AG09309 (cell line): ENCODE measurements at regions not wholly inside any gene's neighbourhood (a gene's known extent, or its start where the extent isn't known, plus 50 kb on each side); places are given as distances from the start of the nearest gene placed in this dataset.

Experiments
- DNase-seq: peaks from one replicate; pipeline ENCODE4 v3.0.0-alpha.2; 2010; ENCODE audit warnings: low read depth
- H3K4me3 ChIP-seq: 2 replicates; pipeline ENCODE4 v1.5.1; 2011; ENCODE audit warnings: mild to moderate bottlenecking, low read depth, low read length, moderate library complexity; ENCODE audit not compliant: control insufficient read depth
- TF ChIP-seq, protein P1 (sequence below): IDR thresholded peaks from 2 replicates; pipeline ENCODE4 v1.5.1; 2011; ENCODE audit warnings: mild to moderate bottlenecking, low read depth, low read length, inconsistent platforms; ENCODE audit not compliant: insufficient read depth, control insufficient read depth; ENCODE audit errors: missing control alignments

DNA sequence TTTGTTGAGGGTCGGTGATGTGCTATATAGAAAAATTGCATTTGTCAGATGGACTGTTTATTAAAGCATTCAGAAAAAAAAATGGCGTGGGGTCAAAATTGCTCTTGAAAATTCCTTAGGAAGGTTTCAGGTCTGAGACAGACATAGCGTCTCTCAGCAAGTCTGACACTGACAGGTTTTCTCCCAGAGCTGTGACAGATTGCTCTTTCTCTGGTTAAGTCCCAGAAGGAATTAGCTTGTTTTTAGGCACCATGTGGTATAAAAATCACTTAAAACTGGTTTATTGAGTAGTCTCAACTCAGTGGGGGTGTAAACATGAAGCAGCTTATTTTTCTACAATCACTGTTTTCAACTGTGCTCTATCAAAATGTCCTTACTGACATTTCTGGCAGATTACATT, 1379.8 kb downstream of the MAT2B start:
- H3K4me3 ChIP-seq, result no peak overlapping the region
- TF ChIP-seq, protein P1, sequence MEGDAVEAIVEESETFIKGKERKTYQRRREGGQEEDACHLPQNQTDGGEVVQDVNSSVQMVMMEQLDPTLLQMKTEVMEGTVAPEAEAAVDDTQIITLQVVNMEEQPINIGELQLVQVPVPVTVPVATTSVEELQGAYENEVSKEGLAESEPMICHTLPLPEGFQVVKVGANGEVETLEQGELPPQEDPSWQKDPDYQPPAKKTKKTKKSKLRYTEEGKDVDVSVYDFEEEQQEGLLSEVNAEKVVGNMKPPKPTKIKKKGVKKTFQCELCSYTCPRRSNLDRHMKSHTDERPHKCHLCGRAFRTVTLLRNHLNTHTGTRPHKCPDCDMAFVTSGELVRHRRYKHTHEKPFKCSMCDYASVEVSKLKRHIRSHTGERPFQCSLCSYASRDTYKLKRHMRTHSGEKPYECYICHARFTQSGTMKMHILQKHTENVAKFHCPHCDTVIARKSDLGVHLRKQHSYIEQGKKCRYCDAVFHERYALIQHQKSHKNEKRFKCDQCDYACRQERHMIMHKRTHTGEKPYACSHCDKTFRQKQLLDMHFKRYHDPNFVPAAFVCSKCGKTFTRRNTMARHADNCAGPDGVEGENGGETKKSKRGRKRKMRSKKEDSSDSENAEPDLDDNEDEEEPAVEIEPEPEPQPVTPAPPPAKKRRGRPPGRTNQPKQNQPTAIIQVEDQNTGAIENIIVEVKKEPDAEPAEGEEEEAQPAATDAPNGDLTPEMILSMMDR, result no peak
- DNase-seq, result no peak

DNA sequence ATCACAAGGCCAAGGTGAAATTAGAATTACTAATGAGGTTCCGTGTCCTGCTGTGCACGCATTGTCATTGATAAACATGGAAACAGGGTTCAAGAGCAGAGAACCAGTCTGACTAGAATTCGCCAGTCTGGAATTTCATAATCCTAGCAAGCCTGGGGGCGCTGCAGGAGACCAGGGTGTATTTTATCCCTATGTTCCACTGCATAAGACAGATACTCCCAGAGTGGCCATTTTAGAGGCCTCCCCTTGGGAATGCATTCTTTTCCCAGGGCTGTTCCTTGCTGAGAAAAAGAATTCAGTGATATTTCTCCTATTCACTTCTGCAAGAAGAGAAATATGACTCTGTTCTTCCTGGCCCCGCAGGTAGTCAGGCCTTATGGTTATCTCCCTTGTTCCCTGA, 1387.7 kb downstream of the MAT2B start:
- no peak overlapping the region for H3K4me3 ChIP-seq
- TF ChIP-seq, protein P1, result no peak
- DNase-seq, result no peak

DNA sequence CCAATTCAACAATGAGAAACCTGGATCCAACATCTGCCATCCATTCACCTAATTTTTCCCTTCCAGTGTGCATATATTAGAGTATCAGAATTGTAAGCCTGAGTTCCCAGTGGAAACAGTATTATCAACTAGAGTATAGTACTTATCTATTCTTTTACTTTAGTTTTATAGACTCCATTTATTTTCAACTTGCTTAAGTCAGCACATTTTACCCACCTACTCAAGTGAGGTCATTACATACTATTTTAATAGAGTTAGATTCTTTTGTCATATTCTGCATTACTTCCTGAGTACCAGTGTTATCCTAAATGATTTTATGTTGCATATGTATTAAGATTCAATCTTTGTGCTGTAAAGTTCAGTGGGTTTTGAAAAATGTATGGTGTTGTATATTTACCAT, 1393.3 kb downstream of the MAT2B start:
- no peak overlapping the region for H3K4me3 ChIP-seq
- no peak for DNase-seq
- TF ChIP-seq, protein P1, result no peak

DNA sequence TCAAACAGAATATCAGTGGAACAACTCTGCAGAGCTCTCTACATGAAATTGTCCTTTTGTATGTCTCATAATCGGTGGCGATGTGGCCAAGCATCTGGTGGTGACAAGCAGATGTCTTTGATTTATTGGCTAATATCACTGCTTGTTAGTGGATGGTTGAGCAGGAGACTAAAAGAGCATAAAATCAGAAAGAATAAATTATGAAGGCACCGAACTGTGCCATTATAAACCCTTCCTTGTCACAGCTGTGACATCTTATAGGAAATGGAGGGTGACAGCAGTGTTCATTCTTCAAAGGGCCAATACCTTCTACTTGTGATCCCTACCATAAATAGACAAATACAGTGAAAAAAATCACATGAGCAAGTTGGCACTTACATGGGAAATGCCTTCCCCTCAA, 1404.3 kb downstream of the MAT2B start:
- H3K4me3 ChIP-seq, result no peak overlapping the region
- DNase-seq, result no peak
- TF ChIP-seq, protein P1, result no peak

DNA sequence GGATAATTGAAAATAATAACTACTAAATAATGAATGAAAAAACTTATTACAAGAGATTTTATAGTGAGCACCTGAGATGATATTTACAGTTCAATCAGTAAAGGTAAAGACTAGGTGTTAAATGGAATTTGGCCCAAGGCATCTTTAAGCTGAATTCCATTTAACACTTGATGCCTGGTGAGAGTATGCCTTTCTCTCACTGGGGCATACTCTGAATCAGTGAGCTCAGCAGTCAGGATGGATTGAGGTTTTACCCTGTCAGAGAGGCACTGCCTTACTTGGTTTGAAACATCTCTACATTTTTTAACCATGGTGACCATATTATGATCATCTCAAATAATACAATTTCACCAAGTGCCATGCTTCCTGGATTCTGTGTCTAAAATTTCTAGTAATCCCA, 1416.3 kb downstream of the MAT2B start:
- TF ChIP-seq, protein P1, result no peak

DNA sequence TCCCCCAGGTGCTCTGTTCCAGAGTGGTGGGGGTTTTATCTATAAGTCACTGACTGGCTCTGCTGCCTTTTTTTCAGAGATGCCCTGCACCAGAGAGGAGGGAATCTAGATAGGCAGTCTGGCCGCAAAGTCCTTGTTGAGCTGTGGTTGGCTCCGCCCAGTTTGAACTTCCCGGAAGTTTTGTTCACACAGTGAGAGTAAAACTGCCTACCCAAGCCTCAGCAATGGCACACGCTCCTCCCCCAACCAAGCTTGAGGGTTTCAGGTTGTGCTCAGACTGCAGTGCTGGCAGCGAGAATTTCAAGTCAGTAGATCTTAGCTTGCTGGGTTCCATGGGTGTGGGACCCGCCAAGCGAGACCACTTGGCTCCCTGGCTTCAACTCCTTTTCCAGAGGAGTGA, 1428.6 kb downstream of the MAT2B start:
- DNase-seq, result no peak
- H3K4me3 ChIP-seq, result no peak overlapping the region
- TF ChIP-seq, protein P1, result no peak

More for the DNA sequence above, 1416.3 kb downstream of the MAT2B start:
- H3K4me3 ChIP-seq, result no peak overlapping the region
- no peak for DNase-seq

DNA sequence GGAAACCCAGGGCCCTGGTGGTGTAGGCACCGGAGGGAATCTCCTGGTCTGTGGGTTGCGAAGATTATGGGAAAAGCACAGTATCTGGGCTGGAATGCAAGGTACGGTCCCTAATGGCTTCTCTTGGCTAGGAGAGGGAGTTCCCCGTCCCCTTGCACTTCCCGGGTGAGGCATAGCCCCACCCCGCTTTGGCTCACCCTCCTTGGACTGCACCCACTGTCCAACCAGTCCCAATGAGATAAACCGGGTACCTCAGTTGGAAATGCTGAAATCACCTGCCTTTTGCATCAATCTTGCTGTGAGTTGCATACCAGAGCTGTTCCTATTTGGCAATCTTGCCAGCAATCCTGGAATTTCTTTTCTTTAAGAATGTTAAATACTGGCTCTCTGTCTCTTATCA, 1429.1 kb downstream of the MAT2B start:
- H3K4me3 ChIP-seq, result no peak overlapping the region
- no peak for DNase-seq
- TF ChIP-seq, protein P1, result no peak
